ENCODE measurements at regions not wholly inside any gene's neighbourhood (a gene's known extent, or its start where the extent isn't known, plus 50 kb on each side); places are given as distances from the start of the nearest gene placed in this dataset.

DNA sequence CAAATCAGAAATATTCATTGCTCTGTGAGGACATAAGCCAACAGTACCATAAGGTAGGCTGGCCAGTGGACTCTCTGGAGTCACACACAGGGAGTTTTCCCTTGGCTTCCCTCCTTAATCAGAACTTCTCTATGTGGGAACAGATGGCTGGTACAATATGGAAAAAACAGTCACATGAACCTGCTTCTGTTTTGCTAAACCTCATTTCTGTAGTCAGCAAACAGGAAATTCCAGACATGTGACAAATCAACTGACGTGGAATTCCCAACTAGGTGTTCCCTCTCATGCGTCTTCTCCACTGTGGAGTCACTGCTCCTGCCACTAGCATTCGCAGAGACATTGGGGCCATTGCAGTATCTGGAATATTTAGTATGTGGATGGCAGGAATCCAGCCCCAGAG lies 617.6 kb downstream of the KIF4B start:
- no peak overlapping the region for H3K4me3 ChIP-seq (ENCODE audit: low read length)
- no peak overlapping the region for H3K9ac ChIP-seq (ENCODE audit: extremely low read depth, low read length, poor library complexity, severe bottlenecking)
- no peak overlapping the region for H3K27ac ChIP-seq (ENCODE audit: low read depth, low read length)
- no peaks in the 10 kb centered on the region for H3K4me1 ChIP-seq (ENCODE audit: control insufficient read depth, insufficient read depth, low read length)
- H3K36me3 ChIP-seq (ENCODE audit: control insufficient read depth, insufficient read depth, low read length): no peaks in the 10 kb centered on the region
- H3K9me3 ChIP-seq (ENCODE audit: control insufficient read depth, low read length): no peaks in the 10 kb centered on the region
- peaks cover 5% of the 10 kb centered on the region for H3K9me3 Mint-ChIP-seq
- TF ChIP-seq CTCF (conservative IDR thresholded peaks at IDR 0.05): no peak
- H3K4me3 Mint-ChIP-seq: no peak overlapping the region
- WGBS, 2 experiments (ENCODE audit: insufficient coverage in 1 of 2, insufficient read length in 1 of 2): 89 to 94% methylated on average over 3 of the region's 3 CpGs
- H3K27me3 Mint-ChIP-seq (ENCODE audit: insufficient read depth): no peaks in the 10 kb centered on the region
- no peak overlapping the region for H3K27ac Mint-ChIP-seq
- H3K27me3 ChIP-seq (ENCODE audit: control insufficient read depth, insufficient read depth, low read length, poor library complexity, severe bottlenecking): no peaks in the 10 kb centered on the region
- no peak for DNase-seq
- no peaks in the 10 kb centered on the region for H3K36me3 Mint-ChIP-seq (ENCODE audit: low read depth)
- no peaks in the 10 kb centered on the region for H3K4me1 Mint-ChIP-seq

GRCh38 chr5:155633338-155633957 lies 619.9 kb downstream of the KIF4B start:
- Mint-ChIP-seq H3K27me3 (ENCODE audit: insufficient read depth) (no peaks in the 10 kb centered on the region), H3K36me3 (ENCODE audit: low read depth) (no peaks in the 10 kb centered on the region), H3K4me3 (no peak overlapping the region), H3K27ac (no peak overlapping the region), H3K4me1 (no peaks in the 10 kb centered on the region), H3K9me3 (peaks cover 5% of the 10 kb centered on the region)
- Histone ChIP-seq H3K27ac (ENCODE audit: low read depth, low read length) (no peak overlapping the region), H3K4me3 (ENCODE audit: low read length) (no peak overlapping the region), H3K9me3 (ENCODE audit: control insufficient read depth, low read length) (no peaks in the 10 kb centered on the region), H3K36me3 (ENCODE audit: control insufficient read depth, insufficient read depth, low read length) (no peaks in the 10 kb centered on the region), H3K9ac (ENCODE audit: extremely low read depth, low read length, poor library complexity, severe bottlenecking) (no peak overlapping the region), H3K4me1 (ENCODE audit: control insufficient read depth, insufficient read depth, low read length) (no peaks in the 10 kb centered on the region), H3K27me3 (ENCODE audit: control insufficient read depth, insufficient read depth, low read length, poor library complexity, severe bottlenecking) (no peaks in the 10 kb centered on the region)
- DNase-seq: no peak
- 92% methylated on average over 3 of the region's 3 CpGs; no CpG with 5 or more reads in 1 of the 2 experiments for WGBS, 2 experiments (ENCODE audit: insufficient coverage in 1 of 2, insufficient read length in 1 of 2)
- no peak for TF ChIP-seq CTCF (conservative IDR thresholded peaks at IDR 0.05)

DNA sequence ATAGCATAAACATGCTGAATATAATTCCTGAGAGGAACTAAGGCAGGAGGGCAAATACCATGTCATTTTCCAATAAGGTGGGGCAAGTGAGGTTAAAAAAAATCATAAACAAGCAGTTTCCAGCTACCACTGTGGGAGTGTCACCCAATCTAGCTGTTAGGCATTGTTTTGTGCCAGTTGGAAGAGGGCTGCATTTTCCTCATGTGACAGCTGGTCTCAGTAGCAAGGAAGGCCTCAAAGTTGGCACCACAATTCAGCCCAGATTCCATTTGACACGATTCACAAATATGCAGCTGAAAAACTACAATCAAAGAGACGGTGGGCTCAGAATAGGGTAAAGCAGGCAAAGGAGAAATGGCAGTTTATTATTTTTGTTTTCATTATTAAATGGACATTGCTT lies 636.1 kb downstream of the KIF4B start:
- H3K27me3 ChIP-seq (ENCODE audit: control insufficient read depth, insufficient read depth, low read length, poor library complexity, severe bottlenecking): peaks cover 5% of the 10 kb centered on the region
- H3K27me3 Mint-ChIP-seq (ENCODE audit: insufficient read depth): no peaks in the 10 kb centered on the region
- H3K4me1 ChIP-seq (ENCODE audit: control insufficient read depth, insufficient read depth, low read length): no peaks in the 10 kb centered on the region
- no peak overlapping the region for H3K4me3 Mint-ChIP-seq
- no peak overlapping the region for H3K27ac ChIP-seq (ENCODE audit: low read depth, low read length)
- H3K4me3 ChIP-seq (ENCODE audit: low read length): no peak overlapping the region
- no peaks in the 10 kb centered on the region for H3K9me3 Mint-ChIP-seq
- no peaks in the 10 kb centered on the region for H3K4me1 Mint-ChIP-seq
- no peak overlapping the region for H3K9ac ChIP-seq (ENCODE audit: extremely low read depth, low read length, poor library complexity, severe bottlenecking)
- no peak for TF ChIP-seq CTCF (conservative IDR thresholded peaks at IDR 0.05)
- no peaks in the 10 kb centered on the region for H3K36me3 ChIP-seq (ENCODE audit: control insufficient read depth, insufficient read depth, low read length)
- 80 to 95% methylated on average over 2 of the region's 2 CpGs for WGBS, 2 experiments (ENCODE audit: insufficient coverage in 1 of 2, insufficient read length in 1 of 2)
- H3K36me3 Mint-ChIP-seq (ENCODE audit: low read depth): no peaks in the 10 kb centered on the region
- no peak overlapping the region for H3K27ac Mint-ChIP-seq
- no peak for DNase-seq
- no peaks in the 10 kb centered on the region for H3K9me3 ChIP-seq (ENCODE audit: control insufficient read depth, low read length)
